ENCODE measurements at regions not wholly inside any gene's neighbourhood (a gene's known extent, or its start where the extent isn't known, plus 50 kb on each side); places are given as distances from the start of the nearest gene placed in this dataset.
"Not testable (repeated sequence)": the region's sequence is repeated elsewhere in the genome, so short reads cannot be mapped to it uniquely, and the experiment has no call there.

DNA sequence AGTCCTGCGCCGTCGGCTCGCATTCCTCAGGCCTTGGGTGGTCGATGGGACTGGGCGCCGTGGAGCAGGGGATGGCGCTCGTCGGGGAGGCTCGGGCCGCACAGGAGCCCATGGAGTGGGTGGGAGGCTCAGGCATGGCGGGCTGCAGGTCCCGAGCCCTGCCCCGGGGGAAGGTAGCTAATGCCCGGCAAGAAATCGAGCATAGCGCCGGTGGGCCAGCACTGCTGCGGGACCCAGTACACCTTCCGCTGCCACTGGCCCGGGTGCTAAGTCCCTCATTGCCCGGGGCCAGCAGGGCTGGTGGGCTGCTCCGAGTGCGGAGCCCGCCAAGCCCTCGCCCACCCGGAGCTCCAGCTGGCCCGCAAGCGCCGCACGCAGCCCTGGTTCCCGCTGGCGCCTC is 122.8 kb downstream of the UFM1 start:
- TF ChIP-seq, protein P1, sequence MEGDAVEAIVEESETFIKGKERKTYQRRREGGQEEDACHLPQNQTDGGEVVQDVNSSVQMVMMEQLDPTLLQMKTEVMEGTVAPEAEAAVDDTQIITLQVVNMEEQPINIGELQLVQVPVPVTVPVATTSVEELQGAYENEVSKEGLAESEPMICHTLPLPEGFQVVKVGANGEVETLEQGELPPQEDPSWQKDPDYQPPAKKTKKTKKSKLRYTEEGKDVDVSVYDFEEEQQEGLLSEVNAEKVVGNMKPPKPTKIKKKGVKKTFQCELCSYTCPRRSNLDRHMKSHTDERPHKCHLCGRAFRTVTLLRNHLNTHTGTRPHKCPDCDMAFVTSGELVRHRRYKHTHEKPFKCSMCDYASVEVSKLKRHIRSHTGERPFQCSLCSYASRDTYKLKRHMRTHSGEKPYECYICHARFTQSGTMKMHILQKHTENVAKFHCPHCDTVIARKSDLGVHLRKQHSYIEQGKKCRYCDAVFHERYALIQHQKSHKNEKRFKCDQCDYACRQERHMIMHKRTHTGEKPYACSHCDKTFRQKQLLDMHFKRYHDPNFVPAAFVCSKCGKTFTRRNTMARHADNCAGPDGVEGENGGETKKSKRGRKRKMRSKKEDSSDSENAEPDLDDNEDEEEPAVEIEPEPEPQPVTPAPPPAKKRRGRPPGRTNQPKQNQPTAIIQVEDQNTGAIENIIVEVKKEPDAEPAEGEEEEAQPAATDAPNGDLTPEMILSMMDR (IDR thresholded peaks at IDR 0.05; ENCODE audit: low read depth, low read length) = not testable (repeated sequence)
- TF ChIP-seq POLR2A (IDR thresholded peaks at IDR 0.05; ENCODE audit: extremely low read depth, insufficient read length); MYC (IDR thresholded peaks at IDR 0.05; ENCODE audit: low read depth, low read length): not testable (repeated sequence)

Data from NB4 (cell line).